ENCODE measurements at regions not wholly inside any gene's neighbourhood (a gene's known extent, or its start where the extent isn't known, plus 50 kb on each side); places are given as distances from the start of the nearest gene placed in this dataset.
A peak's percentile ranks its signal among the peaks of the same experiment; 100 is the strongest.
"Not testable (repeated sequence)": the region's sequence is repeated elsewhere in the genome, so short reads cannot be mapped to it uniquely, and the experiment has no call there.

- DNase-seq = no peak
- in situ Hi-C loops (cut with HindIII; ENCODE audit: low pct_ligation_motif_present, low pct_unique_long_range_greater_than_20kb, low sequenced_read_pairs) = no loop called here
Observed at GRCh38 chr3:125693887-125694286, 98.6 kb upstream of the OSBPL11 start.

GRCh38 chr3:125694761-125695294, 99.5 kb upstream of the OSBPL11 start:
- DNase-seq = no peak
- in situ Hi-C loops (cut with HindIII; ENCODE audit: low pct_ligation_motif_present, low pct_unique_long_range_greater_than_20kb, low sequenced_read_pairs) = no loop called here

- in situ Hi-C loops (cut with HindIII; ENCODE audit: low pct_ligation_motif_present, low pct_unique_long_range_greater_than_20kb, low sequenced_read_pairs) = no loop called here
- no peak for DNase-seq
Observed at GRCh38 chr3:125695688-125696087, 100.4 kb upstream of the OSBPL11 start.

- DNase-seq; in situ Hi-C loops (cut with HindIII; ENCODE audit: low pct_ligation_motif_present, low pct_unique_long_range_greater_than_20kb, low sequenced_read_pairs): not testable (repeated sequence)
Observed at GRCh38 chr3:125697126-125697525, 101.8 kb upstream of the OSBPL11 start.

- in situ Hi-C loops (cut with HindIII; ENCODE audit: low pct_ligation_motif_present, low pct_unique_long_range_greater_than_20kb, low sequenced_read_pairs) = not testable (repeated sequence)
- DNase-seq = peak; percentile 22
Observed at GRCh38 chr3:125697979-125698640, 102.8 kb upstream of the OSBPL11 start.

- no peak for DNase-seq
- in situ Hi-C loops (cut with HindIII; ENCODE audit: low pct_ligation_motif_present, low pct_unique_long_range_greater_than_20kb, low sequenced_read_pairs) = no loop called here
Observed at GRCh38 chr3:125715651-125716050, 120.4 kb upstream of the OSBPL11 start.

- DNase-seq = peak; percentile 19
- in situ Hi-C loops (cut with HindIII; ENCODE audit: low pct_ligation_motif_present, low pct_unique_long_range_greater_than_20kb, low sequenced_read_pairs) = not testable (repeated sequence)
Observed at GRCh38 chr3:125732151-125732550, 136.9 kb upstream of the OSBPL11 start.

GRCh38 chr3:125741991-125742718, 146.9 kb upstream of the OSBPL11 start:
- in situ Hi-C loops (cut with HindIII; ENCODE audit: low pct_ligation_motif_present, low pct_unique_long_range_greater_than_20kb, low sequenced_read_pairs); DNase-seq: not testable (repeated sequence)

GRCh38 chr3:125742845-125743244, 147.5 kb upstream of the OSBPL11 start:
- in situ Hi-C loops (cut with HindIII; ENCODE audit: low pct_ligation_motif_present, low pct_unique_long_range_greater_than_20kb, low sequenced_read_pairs) = not testable (repeated sequence)
- DNase-seq = peak; percentile 59

GRCh38 chr3:125757050-125757449, 161.8 kb upstream of the OSBPL11 start:
- in situ Hi-C loops (cut with HindIII; ENCODE audit: low pct_ligation_motif_present, low pct_unique_long_range_greater_than_20kb, low sequenced_read_pairs); DNase-seq: not testable (repeated sequence)

- DNase-seq; in situ Hi-C loops (cut with HindIII; ENCODE audit: low pct_ligation_motif_present, low pct_unique_long_range_greater_than_20kb, low sequenced_read_pairs): not testable (repeated sequence)
Observed at GRCh38 chr3:125758641-125759130, 163.4 kb upstream of the OSBPL11 start.

GRCh38 chr3:125762601-125763000, 167.3 kb upstream of the OSBPL11 start:
- in situ Hi-C loops (cut with HindIII; ENCODE audit: low pct_ligation_motif_present, low pct_unique_long_range_greater_than_20kb, low sequenced_read_pairs); DNase-seq: not testable (repeated sequence)

- peak; percentile 34 for DNase-seq
- in situ Hi-C loops (cut with HindIII; ENCODE audit: low pct_ligation_motif_present, low pct_unique_long_range_greater_than_20kb, low sequenced_read_pairs) = not testable (repeated sequence)
Observed at GRCh38 chr3:125766285-125766826, 171.1 kb upstream of the OSBPL11 start.

- DNase-seq; in situ Hi-C loops (cut with HindIII; ENCODE audit: low pct_ligation_motif_present, low pct_unique_long_range_greater_than_20kb, low sequenced_read_pairs): not testable (repeated sequence)
Observed at GRCh38 chr3:125766931-125767330, 171.6 kb upstream of the OSBPL11 start.

GRCh38 chr3:125767641-125768040, 172.3 kb upstream of the OSBPL11 start:
- DNase-seq = no peak
- in situ Hi-C loops (cut with HindIII; ENCODE audit: low pct_ligation_motif_present, low pct_unique_long_range_greater_than_20kb, low sequenced_read_pairs) = no loop called here

- in situ Hi-C loops (cut with HindIII; ENCODE audit: low pct_ligation_motif_present, low pct_unique_long_range_greater_than_20kb, low sequenced_read_pairs); DNase-seq: not testable (repeated sequence)
Observed at GRCh38 chr3:125768821-125769220, 173.5 kb upstream of the OSBPL11 start.

- DNase-seq; in situ Hi-C loops (cut with HindIII; ENCODE audit: low pct_ligation_motif_present, low pct_unique_long_range_greater_than_20kb, low sequenced_read_pairs): not testable (repeated sequence)
Observed at GRCh38 chr3:125771506-125771905, 176.2 kb upstream of the OSBPL11 start.

- DNase-seq; in situ Hi-C loops (cut with HindIII; ENCODE audit: low pct_ligation_motif_present, low pct_unique_long_range_greater_than_20kb, low sequenced_read_pairs): not testable (repeated sequence)
Observed at GRCh38 chr3:125774433-125775034, 179.2 kb upstream of the OSBPL11 start.

GRCh38 chr3:125775106-125775505, 179.8 kb upstream of the OSBPL11 start:
- in situ Hi-C loops (cut with HindIII; ENCODE audit: low pct_ligation_motif_present, low pct_unique_long_range_greater_than_20kb, low sequenced_read_pairs); DNase-seq: not testable (repeated sequence)

Data from ACHN (cell line).